ENCODE measurements at regions not wholly inside any gene's neighbourhood (a gene's known extent, or its start where the extent isn't known, plus 50 kb on each side); places are given as distances from the start of the nearest gene placed in this dataset.

DNA sequence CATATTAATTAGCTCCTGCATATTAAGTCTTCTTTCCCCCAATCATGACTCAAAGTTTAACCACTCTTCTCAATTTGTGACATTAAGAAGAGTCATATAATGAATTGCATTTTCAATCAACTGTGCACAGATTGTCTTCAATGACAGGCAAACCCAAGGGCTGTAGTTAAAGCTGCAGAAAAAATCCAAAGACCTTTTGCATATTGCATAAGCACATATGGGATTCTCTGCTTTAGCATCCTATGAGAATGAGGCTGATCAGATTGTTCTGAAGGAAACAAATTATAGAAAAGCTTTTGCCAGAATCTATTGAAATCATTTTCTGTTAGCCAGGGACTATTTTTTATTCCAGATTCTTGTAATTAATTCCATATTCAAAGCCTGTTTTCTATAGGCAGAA is 112.3 kb downstream of the FAM170A start:
- H3K9me3 ChIP-seq (ENCODE audit: control insufficient read depth in 1 of 2, insufficient read depth in 1 of 2, low read length in 2 of 2): no peaks in the 10 kb centered on the region
- no peaks in the 10 kb centered on the region for H3K4me1 ChIP-seq (ENCODE audit: insufficient read depth, low read length)
- H3K4me3 ChIP-seq (ENCODE audit: low read length): no peak overlapping the region
- Mint-ChIP-seq H3K4me1 (ENCODE audit: low read depth) (no peaks in the 10 kb centered on the region), H3K36me3 (ENCODE audit: low read depth) (no peaks in the 10 kb centered on the region), H3K27me3 (peaks cover 4% of the 10 kb centered on the region), H3K9me3 (no peaks in the 10 kb centered on the region), H3K27ac (no peak overlapping the region), H3K4me3 (no peak overlapping the region)
- POLR2A ChIA-PET: no interaction called here
- DNase-seq (no peak), ATAC-seq (ENCODE audit: poor library complexity) (no peak)
- intact Hi-C loops (cut with DNase I, micrococcal nuclease): loop anchor here (5.0 to 10.0 kb wide), 2 partner anchors 754 to 757 kb away; partner anchors contain the start of gene DTWD2 (in 2 of the 2)
- TF ChIP-seq, protein P1, sequence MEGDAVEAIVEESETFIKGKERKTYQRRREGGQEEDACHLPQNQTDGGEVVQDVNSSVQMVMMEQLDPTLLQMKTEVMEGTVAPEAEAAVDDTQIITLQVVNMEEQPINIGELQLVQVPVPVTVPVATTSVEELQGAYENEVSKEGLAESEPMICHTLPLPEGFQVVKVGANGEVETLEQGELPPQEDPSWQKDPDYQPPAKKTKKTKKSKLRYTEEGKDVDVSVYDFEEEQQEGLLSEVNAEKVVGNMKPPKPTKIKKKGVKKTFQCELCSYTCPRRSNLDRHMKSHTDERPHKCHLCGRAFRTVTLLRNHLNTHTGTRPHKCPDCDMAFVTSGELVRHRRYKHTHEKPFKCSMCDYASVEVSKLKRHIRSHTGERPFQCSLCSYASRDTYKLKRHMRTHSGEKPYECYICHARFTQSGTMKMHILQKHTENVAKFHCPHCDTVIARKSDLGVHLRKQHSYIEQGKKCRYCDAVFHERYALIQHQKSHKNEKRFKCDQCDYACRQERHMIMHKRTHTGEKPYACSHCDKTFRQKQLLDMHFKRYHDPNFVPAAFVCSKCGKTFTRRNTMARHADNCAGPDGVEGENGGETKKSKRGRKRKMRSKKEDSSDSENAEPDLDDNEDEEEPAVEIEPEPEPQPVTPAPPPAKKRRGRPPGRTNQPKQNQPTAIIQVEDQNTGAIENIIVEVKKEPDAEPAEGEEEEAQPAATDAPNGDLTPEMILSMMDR (IDR thresholded peaks at IDR 0.05): no peak
- no peaks in the 10 kb centered on the region for H3K36me3 ChIP-seq (ENCODE audit: insufficient read depth, low read length)
- H3K27me3 ChIP-seq (ENCODE audit: control insufficient read depth in 1 of 2, insufficient read depth in 2 of 2, low read length in 2 of 2): no peaks in the 10 kb centered on the region
- no peak overlapping the region for H3K27ac ChIP-seq (ENCODE audit: low read depth in 1 of 2, low read length in 2 of 2)
- CTCF ChIA-PET: no interaction called here

DNA sequence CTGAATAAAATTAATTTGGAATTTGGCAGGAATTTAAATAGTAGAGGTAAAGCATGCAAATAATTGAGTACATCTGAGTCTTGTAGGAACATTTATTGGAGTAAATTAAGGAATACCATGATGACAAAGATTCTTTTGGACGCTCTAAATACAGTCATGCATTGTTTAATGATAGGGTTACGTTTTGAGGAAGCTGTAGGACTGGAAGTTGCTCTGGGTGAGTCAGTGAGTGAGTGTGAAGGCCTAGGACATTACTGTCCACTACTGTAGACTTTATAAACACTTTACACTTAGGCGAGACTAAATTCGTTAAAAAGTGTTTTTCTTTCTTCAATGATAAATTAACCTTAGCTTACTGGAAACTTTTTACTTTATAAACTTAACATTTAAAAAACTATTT is 113.0 kb downstream of the FAM170A start:
- CTCF ChIA-PET: interaction anchor here (0.9 kb wide), 1 partner anchor 754 kb away, joined by 3 read pairs; the partner anchor contains the start of gene DTWD2
- peaks cover 4% of the 10 kb centered on the region for H3K27me3 Mint-ChIP-seq
- intact Hi-C loops (cut with DNase I, micrococcal nuclease): loop anchor here (5.0 to 10.0 kb wide), 2 partner anchors 755 to 758 kb away; partner anchors contain the start of gene DTWD2 (in 2 of the 2)
- H3K27ac Mint-ChIP-seq: no peak overlapping the region
- no peaks in the 10 kb centered on the region for H3K36me3 Mint-ChIP-seq (ENCODE audit: low read depth)
- Histone ChIP-seq H3K27me3 (ENCODE audit: control insufficient read depth in 1 of 2, insufficient read depth in 2 of 2, low read length in 2 of 2) (no peaks in the 10 kb centered on the region), H3K4me3 (ENCODE audit: low read length) (no peak overlapping the region), H3K27ac (ENCODE audit: low read depth in 1 of 2, low read length in 2 of 2) (no peak overlapping the region), H3K9me3 (ENCODE audit: control insufficient read depth in 1 of 2, insufficient read depth in 1 of 2, low read length in 2 of 2) (no peaks in the 10 kb centered on the region), H3K4me1 (ENCODE audit: insufficient read depth, low read length) (no peaks in the 10 kb centered on the region), H3K36me3 (ENCODE audit: insufficient read depth, low read length) (no peaks in the 10 kb centered on the region)
- TF ChIP-seq, protein P1 (IDR thresholded peaks at IDR 0.05): no peak
- H3K9me3 Mint-ChIP-seq: no peaks in the 10 kb centered on the region
- POLR2A ChIA-PET: no interaction called here
- DNase-seq (no peak), ATAC-seq (ENCODE audit: poor library complexity) (no peak)
- H3K4me3 Mint-ChIP-seq: no peak overlapping the region
- H3K4me1 Mint-ChIP-seq (ENCODE audit: low read depth): no peaks in the 10 kb centered on the region

DNA sequence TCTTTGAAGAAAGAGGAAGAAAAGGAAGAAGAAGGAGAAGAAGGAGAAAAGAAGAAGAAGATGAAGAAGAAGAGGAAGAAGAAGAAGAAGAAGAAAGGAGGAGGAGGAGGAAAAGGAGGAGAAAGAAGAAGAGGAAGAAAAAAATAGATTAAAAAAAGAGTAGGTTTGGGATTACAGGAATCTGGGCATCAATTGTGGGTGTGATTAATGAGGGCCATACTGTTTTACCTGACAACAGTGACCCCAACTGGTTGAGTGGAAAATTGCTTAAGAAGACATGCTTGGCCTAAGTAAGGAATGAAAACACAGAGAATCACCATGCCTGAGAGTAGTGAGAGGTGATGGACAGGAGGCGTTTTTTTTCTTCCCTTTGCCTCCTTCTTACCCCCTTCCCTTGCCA is 114.6 kb downstream of the FAM170A start:
- no peak overlapping the region for H3K4me3 Mint-ChIP-seq
- ATAC-seq (ENCODE audit: poor library complexity) (no peak), DNase-seq (peak in 4 of 14 experiments; percentile 3 to 56 (median 40))
- TF ChIP-seq, protein P1 (IDR thresholded peaks at IDR 0.05): peak; percentile 50
- H3K4me1 Mint-ChIP-seq (ENCODE audit: low read depth): no peaks in the 10 kb centered on the region
- H3K27ac ChIP-seq (ENCODE audit: low read depth in 1 of 2, low read length in 2 of 2): no peak overlapping the region
- no peaks in the 10 kb centered on the region for H3K9me3 Mint-ChIP-seq
- H3K27ac Mint-ChIP-seq: no peak overlapping the region
- no peaks in the 10 kb centered on the region for H3K27me3 ChIP-seq (ENCODE audit: control insufficient read depth in 1 of 2, insufficient read depth in 2 of 2, low read length in 2 of 2)
- no peaks in the 10 kb centered on the region for H3K36me3 ChIP-seq (ENCODE audit: insufficient read depth, low read length)
- H3K4me1 ChIP-seq (ENCODE audit: insufficient read depth, low read length): no peaks in the 10 kb centered on the region
- intact Hi-C loops (cut with DNase I, micrococcal nuclease): loop anchor here (5.0 to 10.0 kb wide), 2 partner anchors 757 to 759 kb away; partner anchors contain the start of gene DTWD2 (in 2 of the 2)
- no peaks in the 10 kb centered on the region for H3K36me3 Mint-ChIP-seq (ENCODE audit: low read depth)
- POLR2A ChIA-PET: no interaction called here
- H3K9me3 ChIP-seq (ENCODE audit: control insufficient read depth in 1 of 2, insufficient read depth in 1 of 2, low read length in 2 of 2): no peaks in the 10 kb centered on the region
- no peak overlapping the region for H3K4me3 ChIP-seq (ENCODE audit: low read length)
- no peaks in the 10 kb centered on the region for H3K27me3 Mint-ChIP-seq
- CTCF ChIA-PET: no interaction called here

Measured in CD4-positive, alpha-beta T cell (primary cell).